Smooth muscle cell (in vitro differentiated cells): ENCODE measurements at regions not wholly inside any gene's neighbourhood (a gene's known extent, or its start where the extent isn't known, plus 50 kb on each side); places are given as distances from the start of the nearest gene placed in this dataset.
"Not testable (repeated sequence)": the region's sequence is repeated elsewhere in the genome, so short reads cannot be mapped to it uniquely, and the experiment has no call there.

ENCODE experiments used
- DNase-seq: peaks from one replicate; lab custom pipeline; 2025; ENCODE audit not compliant: unreplicated experiment; lab: John Stamatoyannopoulos, UW
- H2AFZ ChIP-seq: fragments of 200-600 bp; sonication (generic); 2 replicates; pipeline ENCODE4 v1.6.0; 2016; ENCODE audit warnings: antibody characterized with exemption, low read depth, mild to moderate bottlenecking
- H3F3A ChIP-seq: fragments of 200-600 bp; sonication (generic); 2 replicates; pipeline ENCODE4 v1.6.0; 2017; ENCODE audit warnings: antibody characterized with exemption, low read depth
- H3K27ac ChIP-seq: fragments of 200-600 bp; sonication (generic); 2 replicates; pipeline ENCODE4 v1.5.1; 2016; ENCODE audit warnings: low read depth, mild to moderate bottlenecking
- H3K27me3 ChIP-seq: fragments of 200-600 bp; sonication (generic); 2 replicates; pipeline ENCODE4 v1.6.1; 2016; ENCODE audit warnings: low read depth, mild to moderate bottlenecking
- H3K36me3 ChIP-seq: fragments of 200-600 bp; sonication (generic); 2 replicates; pipeline ENCODE4 v1.5.1; 2016; ENCODE audit warnings: low read depth
- H3K4me1 ChIP-seq: fragments of 200-600 bp; sonication (generic); 2 replicates; pipeline ENCODE4 v1.5.1; 2016; ENCODE audit warnings: low read depth
- H3K4me2 ChIP-seq: fragments of 200-600 bp; sonication (generic); 2 replicates; pipeline ENCODE4 v1.6.0; 2016; ENCODE audit warnings: mild to moderate bottlenecking
- H3K4me3 ChIP-seq: fragments of 200-600 bp; sonication (generic); 2 replicates; pipeline ENCODE4 v1.5.1; 2016; ENCODE audit warnings: mild to moderate bottlenecking
- H3K79me2 ChIP-seq: fragments of 200-600 bp; sonication (generic); 2 replicates; pipeline ENCODE4 v1.6.0; 2016; ENCODE audit warnings: low read depth, mild to moderate bottlenecking
- H3K9ac ChIP-seq: fragments of 200-600 bp; sonication (generic); 2 replicates; pipeline ENCODE4 v1.6.0; 2016; ENCODE audit warnings: low read depth
- H3K9me3 ChIP-seq: fragments of 200-600 bp; sonication (generic); replicated peaks from 2 replicates; pipeline ENCODE4 v1.5.1; 2016; ENCODE audit warnings: low read depth
- H4K20me1 ChIP-seq: fragments of 200-600 bp; sonication (generic); 2 replicates; pipeline ENCODE4 v1.6.0; 2016; ENCODE audit warnings: low read depth
- WGBS: methylation state at CpG from one replicate; pipeline ENCODE4 v1.1.7; 2016; ENCODE audit warnings: low lambda C conversion rate; 5-methylcytosine and 5-hydroxymethylcytosine counted together
- TF ChIP-seq, protein P1 (sequence below): fragments of 200-600 bp; sonication (generic); IDR thresholded peaks from 2 replicates; pipeline ENCODE4 v1.5.1; 2017; ENCODE audit warnings: borderline replicate concordance, mild to moderate bottlenecking, antibody characterized with exemption; ENCODE audit not compliant: insufficient read depth, poor library complexity, severe bottlenecking

GRCh38 chr15:26001201-26001600 lies 138.1 kb upstream of the ATP10A start:
- H3K36me3 ChIP-seq = no peaks in the 10 kb centered on the region
- H3F3A ChIP-seq = no peaks in the 10 kb centered on the region
- no peaks in the 10 kb centered on the region for H3K79me2 ChIP-seq
- H3K4me2 ChIP-seq = no peak overlapping the region
- no peak overlapping the region for H3K9ac ChIP-seq
- no peaks in the 10 kb centered on the region for H3K27me3 ChIP-seq
- H3K9me3 ChIP-seq = no peaks in the 10 kb centered on the region
- H4K20me1 ChIP-seq = no peaks in the 10 kb centered on the region
- no peak overlapping the region for H3K27ac ChIP-seq
- no peak overlapping the region for H3K4me3 ChIP-seq
- H2AFZ ChIP-seq = no peak overlapping the region
- DNase-seq = no peak
- WGBS = 96% methylated on average over 9 of the region's 9 CpGs
- TF ChIP-seq, protein P1, sequence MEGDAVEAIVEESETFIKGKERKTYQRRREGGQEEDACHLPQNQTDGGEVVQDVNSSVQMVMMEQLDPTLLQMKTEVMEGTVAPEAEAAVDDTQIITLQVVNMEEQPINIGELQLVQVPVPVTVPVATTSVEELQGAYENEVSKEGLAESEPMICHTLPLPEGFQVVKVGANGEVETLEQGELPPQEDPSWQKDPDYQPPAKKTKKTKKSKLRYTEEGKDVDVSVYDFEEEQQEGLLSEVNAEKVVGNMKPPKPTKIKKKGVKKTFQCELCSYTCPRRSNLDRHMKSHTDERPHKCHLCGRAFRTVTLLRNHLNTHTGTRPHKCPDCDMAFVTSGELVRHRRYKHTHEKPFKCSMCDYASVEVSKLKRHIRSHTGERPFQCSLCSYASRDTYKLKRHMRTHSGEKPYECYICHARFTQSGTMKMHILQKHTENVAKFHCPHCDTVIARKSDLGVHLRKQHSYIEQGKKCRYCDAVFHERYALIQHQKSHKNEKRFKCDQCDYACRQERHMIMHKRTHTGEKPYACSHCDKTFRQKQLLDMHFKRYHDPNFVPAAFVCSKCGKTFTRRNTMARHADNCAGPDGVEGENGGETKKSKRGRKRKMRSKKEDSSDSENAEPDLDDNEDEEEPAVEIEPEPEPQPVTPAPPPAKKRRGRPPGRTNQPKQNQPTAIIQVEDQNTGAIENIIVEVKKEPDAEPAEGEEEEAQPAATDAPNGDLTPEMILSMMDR = no peak
- H3K4me1 ChIP-seq = no peaks in the 10 kb centered on the region

DNA sequence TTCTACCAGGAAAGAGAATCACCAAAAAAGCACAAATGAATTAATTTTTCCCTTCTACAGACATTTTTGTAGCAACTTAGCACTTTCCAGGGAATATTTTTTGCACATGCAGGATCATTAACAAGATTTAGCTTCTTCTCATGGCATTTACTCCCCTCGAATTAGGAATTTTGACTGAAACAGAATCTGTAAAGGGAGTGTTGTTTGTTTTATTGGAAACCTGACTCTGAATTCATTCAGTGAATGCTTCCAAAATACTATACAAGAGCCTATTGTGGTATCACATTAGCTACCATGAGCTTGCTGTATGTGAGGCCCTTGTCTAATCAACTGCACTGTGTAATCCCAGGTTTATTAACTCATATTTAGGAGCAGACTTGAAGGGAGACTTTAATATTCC lies 130.4 kb upstream of the ATP10A start:
- no peak overlapping the region for H3K4me3 ChIP-seq
- H3K4me1 ChIP-seq = no peaks in the 10 kb centered on the region
- H4K20me1 ChIP-seq = no peaks in the 10 kb centered on the region
- H2AFZ ChIP-seq = no peak overlapping the region
- TF ChIP-seq, protein P1 = no peak
- no peak for DNase-seq
- no peak overlapping the region for H3K27ac ChIP-seq
- peaks cover 3% of the 10 kb centered on the region for H3K27me3 ChIP-seq
- no peaks in the 10 kb centered on the region for H3K9me3 ChIP-seq
- no peaks in the 10 kb centered on the region for H3F3A ChIP-seq
- no peaks in the 10 kb centered on the region for H3K79me2 ChIP-seq
- 73% methylated on average over 1 of the region's 1 CpG for WGBS
- H3K4me2 ChIP-seq = no peak overlapping the region
- no peak overlapping the region for H3K9ac ChIP-seq
- H3K36me3 ChIP-seq = no peaks in the 10 kb centered on the region

- H3K27me3 ChIP-seq = peaks cover 3% of the 10 kb centered on the region
- 92% methylated on average over 15 of the region's 15 CpGs for WGBS
Observed at GRCh38 chr15:25990220-25990619, 127.1 kb upstream of the ATP10A start.

GRCh38 chr15:25989327-25989726 lies 126.2 kb upstream of the ATP10A start:
- no peak overlapping the region for H3K4me2 ChIP-seq
- DNase-seq = no peak
- no peaks in the 10 kb centered on the region for H3K36me3 ChIP-seq
- H3K4me3 ChIP-seq = no peak overlapping the region
- 94% methylated on average over 25 of the region's 25 CpGs for WGBS
- H3K27ac ChIP-seq = no peak overlapping the region
- TF ChIP-seq, protein P1 = peak; percentile 15
- H3K9me3 ChIP-seq = no peaks in the 10 kb centered on the region
- no peak overlapping the region for H3K9ac ChIP-seq
- H2AFZ ChIP-seq = no peak overlapping the region
- H3K4me1 ChIP-seq = peaks cover 14% of the 10 kb centered on the region
- H3K79me2 ChIP-seq = no peaks in the 10 kb centered on the region
- peaks cover 3% of the 10 kb centered on the region for H3K27me3 ChIP-seq
- H4K20me1 ChIP-seq = no peaks in the 10 kb centered on the region
- no peaks in the 10 kb centered on the region for H3F3A ChIP-seq

More at GRCh38 chr15:25990220-25990619, 127.1 kb upstream of the ATP10A start:
- H3K36me3 ChIP-seq = no peaks in the 10 kb centered on the region
- H3F3A ChIP-seq = no peaks in the 10 kb centered on the region
- peaks cover 8% of the 10 kb centered on the region for H3K4me1 ChIP-seq
- no peaks in the 10 kb centered on the region for H3K9me3 ChIP-seq
- no peak overlapping the region for H2AFZ ChIP-seq
- no peak for DNase-seq
- no peak overlapping the region for H3K9ac ChIP-seq
- TF ChIP-seq, protein P1 = no peak
- H3K27ac ChIP-seq = no peak overlapping the region
- H3K79me2 ChIP-seq = no peaks in the 10 kb centered on the region
- no peaks in the 10 kb centered on the region for H4K20me1 ChIP-seq
- no peak overlapping the region for H3K4me3 ChIP-seq
- no peak overlapping the region for H3K4me2 ChIP-seq

GRCh38 chr15:25988716-25989115 lies 125.6 kb upstream of the ATP10A start:
- not testable (repeated sequence) for H3K9me3 ChIP-seq, H3F3A ChIP-seq, H3K27me3 ChIP-seq, H3K79me2 ChIP-seq, H4K20me1 ChIP-seq, H3K4me3 ChIP-seq, H3K9ac ChIP-seq, DNase-seq, H3K4me2 ChIP-seq, H3K27ac ChIP-seq, H3K36me3 ChIP-seq, H2AFZ ChIP-seq
- H3K4me1 ChIP-seq = peaks cover 14% of the 10 kb centered on the region
- 94% methylated on average over 9 of the region's 9 CpGs for WGBS
